Spinal cord (tissue), 9 donors: ENCODE measurements at regions not wholly inside any gene's neighbourhood (a gene's known extent, or its start where the extent isn't known, plus 50 kb on each side); places are given as distances from the start of the nearest gene placed in this dataset.

Experiments used
- DNase-seq, 6 donors: peaks; one replicate each; pipeline versions ENCODE4 v3.0.0 to v3.0.0-alpha.2; 2013 to 2015; ENCODE audit warnings: low spot score in 6 of 6, low read depth in 4 of 6
- H3K27ac ChIP-seq: one replicate; pipeline ENCODE4 v1.5.1; 2013; ENCODE audit warnings: low read depth, low read length, control low read depth
- H3K27me3 ChIP-seq: one replicate; pipeline ENCODE4 v1.6.1; 2013; ENCODE audit warnings: low read length; ENCODE audit not compliant: control insufficient read depth, insufficient read depth
- H3K36me3 ChIP-seq: one replicate; pipeline ENCODE4 v1.6.1; 2013; ENCODE audit warnings: low read length; ENCODE audit not compliant: control insufficient read depth, insufficient read depth
- H3K4me1 ChIP-seq: one replicate; pipeline ENCODE4 v1.6.1; 2013; ENCODE audit warnings: low read length; ENCODE audit not compliant: control insufficient read depth, insufficient read depth
- H3K4me3 ChIP-seq: one replicate; pipeline ENCODE4 v1.5.1; 2013; ENCODE audit warnings: low read depth, low read length, control low read depth
- H3K9me3 ChIP-seq: one replicate; pipeline ENCODE4 v1.6.1; 2013; ENCODE audit warnings: low read length; ENCODE audit not compliant: control insufficient read depth, insufficient read depth
- WGBS: methylation state at CpG from one replicate; pipeline ENCODE4 v1.1.5; 2013; ENCODE audit warnings: missing lambda C conversion rate; ENCODE audit not compliant: insufficient coverage; 5-methylcytosine and 5-hydroxymethylcytosine counted together
- donor health status: healthy.

DNA sequence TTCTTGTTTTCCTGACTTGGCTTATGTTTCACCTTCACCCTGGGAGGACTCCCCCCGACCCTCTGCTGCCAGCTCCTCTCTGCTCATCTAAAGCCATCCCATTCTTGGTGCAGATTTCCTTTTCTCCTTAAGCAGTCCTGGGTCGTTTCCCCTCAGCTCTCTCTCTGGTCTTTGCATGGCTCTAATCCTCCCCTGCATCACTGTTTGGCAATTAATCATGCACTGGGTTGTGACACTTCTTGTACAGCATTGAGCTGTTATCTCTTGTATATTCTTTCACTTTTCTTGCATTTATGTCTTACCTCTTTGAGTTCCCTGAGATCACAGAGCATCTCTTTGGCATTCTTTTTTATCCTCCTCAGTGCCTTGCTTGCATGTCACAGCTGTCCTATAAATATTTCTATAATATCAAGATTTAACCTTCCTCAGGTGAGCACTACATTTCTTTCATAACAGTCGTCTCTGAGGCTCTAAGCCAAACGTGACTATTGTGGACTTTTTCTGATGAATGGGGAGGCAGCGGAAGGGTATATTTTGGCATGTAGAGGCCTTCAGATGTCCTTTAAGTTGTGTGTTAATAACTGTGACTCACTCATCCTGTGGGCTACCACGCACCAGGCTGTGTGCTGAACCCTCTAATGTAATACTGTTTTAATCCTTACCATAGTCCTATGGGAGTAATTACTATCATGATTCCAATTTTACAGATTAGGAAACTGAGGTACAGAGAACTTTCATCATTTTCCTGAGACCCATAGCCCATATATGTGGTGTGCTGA, 507.5 kb downstream of the SLC4A3 start:
- no peaks in the 10 kb centered on the region for H3K27me3 ChIP-seq

DNA sequence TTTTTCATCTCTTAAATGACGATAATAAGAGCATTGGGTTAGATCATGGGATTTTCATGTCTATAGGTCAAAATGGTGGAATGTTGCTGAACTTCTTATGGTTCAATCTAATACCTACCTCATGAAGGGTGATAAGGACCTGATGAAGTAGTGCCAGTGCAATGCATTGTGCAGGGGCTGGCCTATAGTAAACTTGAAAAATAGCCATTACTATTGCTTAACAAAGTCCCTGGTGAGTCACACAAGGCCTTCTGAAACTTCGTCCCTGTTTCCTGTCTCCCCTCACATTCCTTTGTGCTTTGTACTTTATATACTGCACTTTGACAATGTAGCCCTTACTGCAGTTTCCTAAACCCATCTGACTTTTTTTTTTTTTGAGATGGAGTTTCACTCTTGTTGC, 515.9 kb downstream of the SLC4A3 start:
- WGBS: 50% methylated on average over 1 of the region's 2 CpGs
- Histone ChIP-seq H3K27ac (no peak overlapping the region), H3K27me3 (no peaks in the 10 kb centered on the region), H3K4me3 (no peak overlapping the region), H3K36me3 (no peaks in the 10 kb centered on the region), H3K4me1 (no peaks in the 10 kb centered on the region), H3K9me3 (no peaks in the 10 kb centered on the region)
- no peak for DNase-seq

More for the DNA sequence above, 507.5 kb downstream of the SLC4A3 start:
- no peaks in the 10 kb centered on the region for H3K4me1 ChIP-seq
- H3K27ac ChIP-seq: no peak overlapping the region
- no peak overlapping the region for H3K4me3 ChIP-seq
- H3K9me3 ChIP-seq: peaks cover 8% of the 10 kb centered on the region
- no peak for DNase-seq
- no peaks in the 10 kb centered on the region for H3K36me3 ChIP-seq
- 69% methylated on average over 3 of the region's 6 CpGs for WGBS

DNA sequence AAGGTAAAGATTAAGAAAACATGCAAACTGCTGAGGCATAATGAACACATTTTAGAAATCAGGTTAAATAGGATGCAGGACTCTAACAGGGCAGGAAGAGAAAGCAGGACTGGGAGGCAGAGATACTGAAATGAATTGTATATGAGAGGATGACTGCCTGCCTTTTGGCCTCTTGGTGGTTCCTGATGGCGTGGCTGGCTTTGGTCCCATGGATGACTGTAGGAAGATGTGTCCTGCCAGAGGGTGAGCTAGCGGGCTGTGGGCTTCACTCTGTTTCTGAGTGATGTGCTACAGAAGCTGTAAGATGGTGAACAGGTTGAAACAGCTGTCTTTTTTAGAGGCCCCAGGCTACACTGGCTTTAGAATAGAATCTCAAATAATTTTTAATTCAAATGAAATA, 517.0 kb downstream of the SLC4A3 start:
- H3K9me3 ChIP-seq: no peaks in the 10 kb centered on the region
- H3K27ac ChIP-seq: no peak overlapping the region
- 93% methylated on average over 2 of the region's 2 CpGs for WGBS
- H3K4me1 ChIP-seq: no peaks in the 10 kb centered on the region
- no peaks in the 10 kb centered on the region for H3K36me3 ChIP-seq
- H3K27me3 ChIP-seq: no peaks in the 10 kb centered on the region
- H3K4me3 ChIP-seq: no peak overlapping the region
- DNase-seq: no peak

DNA sequence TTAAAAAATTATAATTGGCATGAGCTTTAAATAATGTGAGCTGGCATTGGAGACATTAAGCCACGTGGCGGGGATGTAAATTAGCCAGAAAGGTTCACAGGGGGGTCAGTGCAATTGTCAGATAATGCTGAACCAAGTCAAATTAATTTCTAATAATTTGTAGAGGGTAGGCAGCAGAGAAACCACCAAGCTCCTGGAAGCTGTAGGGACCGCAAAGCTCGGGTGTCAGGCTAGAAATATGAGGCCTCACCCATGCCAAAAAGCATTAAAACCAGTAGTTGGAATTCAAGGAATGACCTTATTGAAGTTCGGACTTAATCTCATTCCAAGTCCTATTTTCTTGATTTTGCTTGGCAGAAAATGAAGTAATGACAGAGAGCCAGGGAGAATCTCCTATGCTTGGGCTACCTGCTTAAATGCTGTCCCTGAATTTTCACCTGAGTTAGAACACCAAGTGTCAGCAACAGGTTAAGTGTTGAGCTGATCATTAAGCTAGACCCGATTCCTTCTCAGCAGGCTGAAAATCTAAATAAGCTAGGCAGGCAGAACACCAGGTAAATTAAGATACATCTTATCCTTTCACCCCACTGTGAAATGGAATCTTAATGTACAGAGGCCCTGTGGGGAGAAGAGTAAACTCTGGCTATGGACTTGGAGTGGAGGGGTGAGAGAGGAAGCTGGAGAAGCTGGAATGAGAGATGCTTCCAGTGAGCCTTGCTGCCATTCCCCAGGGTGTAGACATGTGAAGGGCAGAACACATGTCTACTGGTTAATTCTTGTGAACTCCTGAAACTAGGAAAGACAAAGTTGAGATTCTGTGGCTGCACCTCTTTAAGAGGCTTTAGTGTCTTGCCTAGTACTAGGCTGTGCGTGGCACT, 520.0 kb downstream of the SLC4A3 start:
- Histone ChIP-seq H3K9me3 (no peaks in the 10 kb centered on the region), H3K27ac (no peak overlapping the region), H3K27me3 (no peaks in the 10 kb centered on the region), H3K4me1 (no peaks in the 10 kb centered on the region), H3K4me3 (no peak overlapping the region), H3K36me3 (no peaks in the 10 kb centered on the region)
- 72% methylated on average over 5 of the region's 7 CpGs for WGBS
- DNase-seq: peak in 1 of 6 donors; percentile 64

DNA sequence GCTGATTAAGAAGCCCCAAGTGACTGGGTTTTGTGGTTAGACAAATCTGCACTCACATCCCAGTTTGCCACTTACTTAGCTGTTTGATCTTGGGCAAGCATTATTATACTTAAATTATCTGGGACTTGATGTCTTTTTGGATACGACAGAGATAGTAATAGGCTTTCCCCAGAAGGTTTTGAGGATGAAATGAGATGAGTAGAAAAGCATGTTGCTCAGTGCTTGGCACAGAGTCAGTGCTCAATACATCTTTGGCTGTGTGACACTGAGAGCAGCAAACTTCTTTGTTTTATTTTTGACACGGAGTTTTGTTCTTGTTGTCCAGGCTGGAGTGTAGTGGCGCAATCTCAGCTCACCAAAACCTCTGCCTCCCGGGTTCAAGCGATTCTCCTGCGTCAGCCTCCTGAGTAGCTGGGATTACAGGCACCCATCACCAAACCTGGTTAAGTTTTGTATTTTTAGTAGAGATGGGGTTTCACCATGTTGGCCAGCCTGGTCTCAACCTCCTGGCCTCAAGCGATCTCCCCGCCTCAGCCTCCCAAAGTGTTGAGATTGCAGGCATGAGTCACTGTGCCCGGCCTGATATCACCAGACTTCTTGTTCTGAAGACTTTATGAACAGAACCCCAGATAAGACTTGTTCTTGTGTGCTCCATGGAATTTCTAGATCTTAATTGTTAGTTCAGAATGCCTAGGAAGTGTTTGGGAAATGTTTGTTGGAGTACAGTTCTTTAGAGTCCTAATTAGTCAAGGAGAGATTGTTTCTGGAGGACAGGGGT, 521.2 kb downstream of the SLC4A3 start:
- 93% methylated on average over 8 of the region's 9 CpGs for WGBS
- H3K4me3 ChIP-seq: no peak overlapping the region
- H3K9me3 ChIP-seq: no peaks in the 10 kb centered on the region
- H3K36me3 ChIP-seq: no peaks in the 10 kb centered on the region
- no peaks in the 10 kb centered on the region for H3K4me1 ChIP-seq
- no peak overlapping the region for H3K27ac ChIP-seq
- no peaks in the 10 kb centered on the region for H3K27me3 ChIP-seq
- DNase-seq: no peak

DNA sequence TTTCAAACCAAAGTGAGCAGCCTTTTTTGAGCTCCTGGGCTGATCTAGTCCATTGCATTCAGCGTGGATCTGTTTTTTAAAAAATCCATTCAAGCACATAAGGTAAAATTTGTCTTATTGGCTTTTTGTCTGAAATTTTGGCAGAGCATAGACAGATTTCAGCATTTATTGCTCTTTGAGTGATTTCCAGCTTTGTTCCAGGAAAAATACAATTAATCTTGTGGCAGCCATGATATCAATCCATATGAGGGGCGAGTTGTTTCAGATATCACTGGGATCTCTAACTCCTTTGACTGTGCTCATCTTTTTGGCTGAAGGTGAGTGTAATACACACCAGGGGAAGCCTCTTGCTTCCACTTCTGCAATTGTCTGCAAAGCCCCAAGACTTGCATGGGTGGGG, 523.9 kb downstream of the SLC4A3 start:
- Histone ChIP-seq H3K36me3 (no peaks in the 10 kb centered on the region), H3K27me3 (no peaks in the 10 kb centered on the region), H3K9me3 (no peaks in the 10 kb centered on the region), H3K4me1 (no peaks in the 10 kb centered on the region), H3K27ac (no peak overlapping the region), H3K4me3 (no peak overlapping the region)
- 100% methylated on average over 1 of the region's 2 CpGs for WGBS
- no peak for DNase-seq

DNA sequence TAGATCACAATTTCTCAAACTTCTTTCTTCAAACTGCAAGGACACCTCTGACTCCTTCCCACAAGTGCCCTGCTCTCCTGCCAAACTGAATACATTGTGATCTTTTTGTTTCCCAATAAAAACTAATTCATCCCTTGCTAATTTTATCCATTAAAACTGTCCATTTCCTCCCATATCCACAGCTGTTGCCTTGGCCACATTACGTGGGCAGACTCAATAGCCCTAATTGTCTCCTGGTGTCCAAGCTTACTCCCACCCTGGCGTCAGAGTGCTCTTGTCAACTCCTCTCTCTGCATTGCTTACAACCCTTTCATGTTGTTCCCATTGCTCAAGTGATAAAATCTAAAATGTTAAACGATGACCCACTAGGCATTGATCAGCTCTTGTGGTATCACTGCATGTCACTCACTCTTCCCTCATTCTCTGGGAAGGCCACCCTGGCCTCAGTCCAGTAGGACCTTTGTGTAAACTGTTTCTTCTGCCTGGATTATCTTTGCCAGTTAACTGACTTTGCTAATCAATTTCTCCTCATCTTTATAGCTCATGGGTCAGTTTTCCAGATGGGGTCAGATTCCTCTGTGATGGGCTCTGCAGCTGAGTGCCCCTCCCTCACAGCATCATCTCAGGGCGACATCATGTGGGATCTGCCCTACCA, 525.0 kb downstream of the SLC4A3 start:
- no peak for DNase-seq
- no peaks in the 10 kb centered on the region for H3K4me1 ChIP-seq
- H3K4me3 ChIP-seq: no peak overlapping the region
- no peaks in the 10 kb centered on the region for H3K27me3 ChIP-seq
- H3K36me3 ChIP-seq: no peaks in the 10 kb centered on the region
- H3K27ac ChIP-seq: no peak overlapping the region
- H3K9me3 ChIP-seq: no peaks in the 10 kb centered on the region
- WGBS: 64% methylated on average over 4 of the region's 4 CpGs

DNA sequence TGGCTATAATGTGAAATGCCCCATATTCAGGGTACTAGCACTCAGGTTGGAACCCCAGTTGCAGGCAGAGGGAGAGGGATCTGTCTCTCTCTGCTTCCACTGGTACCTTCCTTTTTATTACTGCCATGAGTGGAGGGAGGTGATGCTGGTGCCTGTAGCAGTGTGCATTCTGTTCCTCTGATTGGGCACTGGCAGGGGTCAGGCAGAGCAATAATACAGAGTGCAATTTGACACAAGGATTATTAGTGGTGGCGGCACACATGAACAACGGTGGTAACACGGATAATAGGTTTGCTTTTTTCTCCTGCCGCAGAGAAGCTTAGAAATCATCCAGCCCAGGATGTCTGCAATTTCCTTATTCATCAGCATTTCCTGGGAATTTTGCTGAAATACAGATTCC, 525.7 kb downstream of the SLC4A3 start:
- Histone ChIP-seq H3K27ac (no peak overlapping the region), H3K4me1 (no peaks in the 10 kb centered on the region), H3K36me3 (no peaks in the 10 kb centered on the region), H3K9me3 (no peaks in the 10 kb centered on the region), H3K27me3 (no peaks in the 10 kb centered on the region), H3K4me3 (no peak overlapping the region)
- WGBS: 93% methylated on average over 4 of the region's 4 CpGs
- no peak for DNase-seq

DNA sequence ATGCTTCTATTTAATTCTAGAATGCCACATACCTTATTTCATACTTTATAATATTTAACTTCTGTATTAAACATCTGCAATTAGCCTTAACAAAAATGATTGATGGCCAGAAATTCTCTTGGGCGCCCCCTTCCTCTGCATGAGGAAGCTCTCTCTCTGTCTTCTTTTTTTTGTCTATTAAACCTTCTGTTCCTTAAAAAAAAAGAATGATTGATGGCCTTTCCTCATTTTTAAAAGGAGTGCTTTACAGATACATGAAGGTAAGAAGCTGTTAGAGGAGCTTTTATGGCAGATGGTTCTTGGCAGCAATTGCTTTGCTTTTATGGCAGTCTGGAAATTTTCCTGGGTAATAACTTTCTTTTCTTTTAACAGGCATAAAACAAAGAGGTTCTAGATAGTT, 526.9 kb downstream of the SLC4A3 start:
- no peak overlapping the region for H3K27ac ChIP-seq
- no CpG with 5 or more reads among the region's 1 CpG for WGBS
- H3K9me3 ChIP-seq: no peaks in the 10 kb centered on the region
- no peaks in the 10 kb centered on the region for H3K36me3 ChIP-seq
- DNase-seq: peak in 1 of 6 donors; percentile 54
- H3K4me3 ChIP-seq: no peak overlapping the region
- no peaks in the 10 kb centered on the region for H3K4me1 ChIP-seq
- no peaks in the 10 kb centered on the region for H3K27me3 ChIP-seq
